ENCODE measurements at regions not wholly inside any gene's neighbourhood (a gene's known extent, or its start where the extent isn't known, plus 50 kb on each side); places are given as distances from the start of the nearest gene placed in this dataset.

- no peak for TF ChIP-seq CTCF (IDR thresholded peaks at IDR 0.05)
- TF ChIP-seq EZH2 (IDR thresholded peaks at IDR 0.05; ENCODE audit: borderline replicate concordance, insufficient read depth, low read depth, low read length, poor library complexity, severe bottlenecking): no peak
Measured at GRCh38 chr11:128262463-128263345, 324.7 kb downstream of the ETS1 start.

Data from B cell (primary cell).